ENCODE measurements at regions not wholly inside any gene's neighbourhood (a gene's known extent, or its start where the extent isn't known, plus 50 kb on each side); places are given as distances from the start of the nearest gene placed in this dataset.

- H3K27ac ChIP-seq = no peak overlapping the region
Observed at GRCh38 chr18:40662898-40663437, 1292.1 kb upstream of the PIK3C3 start.

GRCh38 chr18:40653682-40654081, 1301.4 kb upstream of the PIK3C3 start:
- H3K9me3 ChIP-seq = no peaks in the 10 kb centered on the region
- 65% methylated on average over 1 of the region's 1 CpG for WGBS
- no peak overlapping the region for H3K27ac ChIP-seq
- no peaks in the 10 kb centered on the region for H3K4me1 ChIP-seq
- no peaks in the 10 kb centered on the region for H3K27me3 ChIP-seq
- DNase-seq (ENCODE audit: low spot score in 2 of 2) = no peak
- no peaks in the 10 kb centered on the region for H3K36me3 ChIP-seq
- H3K4me3 ChIP-seq = no peak overlapping the region
- no peak for TF ChIP-seq POLR2AphosphoS5 (IDR thresholded peaks at IDR 0.05)
- no peak for TF ChIP-seq CTCF (IDR thresholded peaks at IDR 0.05)
- TF ChIP-seq EP300 (IDR thresholded peaks at IDR 0.05) = no peak
- TF ChIP-seq POLR2A (IDR thresholded peaks at IDR 0.05) = no peak

More at GRCh38 chr18:40662898-40663437, 1292.1 kb upstream of the PIK3C3 start:
- Histone ChIP-seq H3K4me1 (no peaks in the 10 kb centered on the region), H3K27me3 (no peaks in the 10 kb centered on the region), H3K9me3 (no peaks in the 10 kb centered on the region), H3K36me3 (no peaks in the 10 kb centered on the region), H3K4me3 (no peak overlapping the region)
- WGBS = 86% methylated on average over 15 of the region's 16 CpGs
- TF ChIP-seq POLR2AphosphoS5 (IDR thresholded peaks at IDR 0.05) (no peak), CTCF (IDR thresholded peaks at IDR 0.05) (no peak), EP300 (IDR thresholded peaks at IDR 0.05) (no peak), POLR2A (IDR thresholded peaks at IDR 0.05) (no peak)
- DNase-seq (ENCODE audit: low spot score in 2 of 2) = peak; percentile 21 to 73

GRCh38 chr18:40652321-40652720, 1302.7 kb upstream of the PIK3C3 start:
- H3K9me3 ChIP-seq = no peaks in the 10 kb centered on the region
- no peak overlapping the region for H3K4me3 ChIP-seq
- TF ChIP-seq EP300 (IDR thresholded peaks at IDR 0.05) (no peak), POLR2A (IDR thresholded peaks at IDR 0.05) (no peak), POLR2AphosphoS5 (IDR thresholded peaks at IDR 0.05) (no peak), CTCF (IDR thresholded peaks at IDR 0.05) (no peak)
- no peaks in the 10 kb centered on the region for H3K4me1 ChIP-seq
- DNase-seq (ENCODE audit: low spot score in 2 of 2) = no peak
- H3K27me3 ChIP-seq = no peaks in the 10 kb centered on the region
- no peaks in the 10 kb centered on the region for H3K36me3 ChIP-seq
- 46% methylated on average over 1 of the region's 1 CpG for WGBS
- no peak overlapping the region for H3K27ac ChIP-seq

GRCh38 chr18:40651163-40651562, 1303.9 kb upstream of the PIK3C3 start:
- Histone ChIP-seq H3K4me3 (no peak overlapping the region), H3K27me3 (no peaks in the 10 kb centered on the region), H3K27ac (no peak overlapping the region), H3K9me3 (no peaks in the 10 kb centered on the region), H3K4me1 (no peaks in the 10 kb centered on the region), H3K36me3 (no peaks in the 10 kb centered on the region)
- no peak for DNase-seq (ENCODE audit: low spot score in 2 of 2)
- TF ChIP-seq CTCF (IDR thresholded peaks at IDR 0.05) (no peak), EP300 (IDR thresholded peaks at IDR 0.05) (no peak), POLR2A (IDR thresholded peaks at IDR 0.05) (no peak), POLR2AphosphoS5 (IDR thresholded peaks at IDR 0.05) (no peak)
- WGBS = 82% methylated on average over 3 of the region's 3 CpGs

GRCh38 chr18:40642692-40643229, 1312.3 kb upstream of the PIK3C3 start:
- WGBS = 60% methylated on average over 4 of the region's 4 CpGs
- Histone ChIP-seq H3K27me3 (no peaks in the 10 kb centered on the region), H3K9me3 (no peaks in the 10 kb centered on the region), H3K4me3 (no peak overlapping the region), H3K36me3 (no peaks in the 10 kb centered on the region), H3K4me1 (no peaks in the 10 kb centered on the region), H3K27ac (no peak overlapping the region)
- no peak for DNase-seq (ENCODE audit: low spot score in 2 of 2)
- TF ChIP-seq POLR2A (IDR thresholded peaks at IDR 0.05) (no peak), POLR2AphosphoS5 (IDR thresholded peaks at IDR 0.05) (no peak), CTCF (IDR thresholded peaks at IDR 0.05) (no peak), EP300 (IDR thresholded peaks at IDR 0.05) (no peak)
